Cardiac fibroblast (primary cell): ENCODE measurements at regions not wholly inside any gene's neighbourhood (a gene's known extent, or its start where the extent isn't known, plus 50 kb on each side); places are given as distances from the start of the nearest gene placed in this dataset.

Experiments
- DNase-seq, 2 donors: peaks; one replicate each; pipeline versions ENCODE4 v3.0.0 to v3.0.0-alpha.2; 2010; ENCODE audit warnings: low read depth in 2 of 2
- H3K4me3 ChIP-seq, 2 donors: replicated peaks in 1 of 2; 1 replicate in 1 of 2; 2 replicates in 1 of 2; pipeline ENCODE4 v1.5.1; 2011; ENCODE audit warnings: low read depth in 2 of 2, low read length in 2 of 2, mild to moderate bottlenecking in 2 of 2, moderate library complexity in 1 of 2
- CTCF ChIP-seq: IDR thresholded peaks from one replicate; pipeline ENCODE4 v1.5.1; 2011; ENCODE audit warnings: low read depth, mild to moderate bottlenecking, low read length, inconsistent platforms

DNA sequence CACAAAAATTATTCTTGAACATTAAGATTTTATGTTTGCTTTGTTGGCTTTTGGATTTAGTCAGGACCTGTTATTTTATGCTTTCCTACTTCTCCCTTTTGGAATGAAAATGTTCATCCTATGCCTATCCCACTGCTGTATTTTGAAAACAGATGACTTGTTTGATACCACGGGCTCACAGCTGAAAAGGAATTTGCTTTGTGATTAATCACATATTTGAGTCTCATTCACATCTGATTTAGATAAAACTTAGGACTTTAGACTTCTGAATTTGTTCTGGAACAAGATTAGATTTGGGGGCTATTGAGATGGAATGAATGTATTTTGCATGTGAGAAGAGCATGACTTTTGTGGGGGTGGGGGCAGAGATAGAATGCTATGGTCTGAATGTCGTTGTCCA, 1012.6 kb downstream of the CDH11 start:
- H3K4me3 ChIP-seq: no peak overlapping the region
- TF ChIP-seq CTCF: no peak
- DNase-seq: no peak

DNA sequence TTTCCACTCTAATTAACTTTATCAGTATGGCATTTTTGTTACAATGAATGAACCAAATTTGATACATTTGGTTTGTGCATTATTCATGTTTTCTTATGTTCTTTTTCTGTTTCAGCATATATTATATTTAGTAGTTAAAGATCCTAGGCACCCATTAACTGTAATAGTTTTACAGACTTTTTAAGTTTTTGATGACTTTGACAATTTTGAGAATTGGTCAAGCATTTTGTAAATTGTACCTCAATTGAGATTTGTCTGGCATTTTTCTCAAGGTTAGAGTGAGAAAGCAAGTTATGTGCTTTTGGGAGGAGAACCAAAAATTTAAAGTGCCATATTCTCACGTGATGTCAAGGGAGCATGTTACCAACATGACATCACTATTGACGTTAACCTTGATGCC, 1019.2 kb downstream of the CDH11 start:
- no peak for TF ChIP-seq CTCF
- no peak for DNase-seq
- no peak overlapping the region for H3K4me3 ChIP-seq

DNA sequence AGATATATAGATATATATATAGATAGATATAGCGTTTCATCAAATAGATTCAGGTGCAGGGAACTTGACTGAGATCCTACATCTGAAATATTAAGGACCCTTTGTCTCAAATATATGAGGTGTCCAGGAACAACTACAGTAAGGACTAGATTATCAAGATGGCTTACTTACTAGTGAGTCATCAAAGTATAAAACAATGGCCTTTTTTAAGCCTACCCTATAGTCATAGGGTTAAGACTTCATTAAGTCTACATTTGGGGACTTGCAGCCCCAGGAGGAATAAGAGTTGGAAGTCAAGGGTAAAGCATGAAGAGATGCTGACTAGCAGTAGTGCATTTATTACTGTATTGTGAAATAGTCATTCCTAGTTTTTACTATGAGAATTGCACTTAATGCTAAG, 1023.4 kb downstream of the CDH11 start:
- no peak overlapping the region for H3K4me3 ChIP-seq
- no peak for DNase-seq
- TF ChIP-seq CTCF: no peak

DNA sequence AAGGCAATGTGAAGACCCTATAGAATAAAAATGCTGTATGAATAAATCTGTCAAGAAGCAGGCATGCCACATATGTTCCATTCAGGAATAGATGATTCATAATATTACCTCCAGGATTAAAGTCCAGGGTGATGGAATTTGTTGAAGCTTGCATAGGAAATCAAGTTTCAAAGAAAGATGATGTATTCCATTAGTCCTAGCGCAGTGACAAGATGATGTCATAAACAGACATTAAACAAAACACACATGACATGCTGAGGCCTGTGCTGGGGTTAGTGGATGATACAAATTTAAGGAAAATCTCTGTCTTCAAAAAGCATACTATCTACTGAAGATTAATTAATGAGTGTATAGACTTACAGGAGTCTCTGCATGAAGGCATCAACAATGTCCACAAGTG, 1025.2 kb downstream of the CDH11 start:
- no peak overlapping the region for H3K4me3 ChIP-seq
- no peak for TF ChIP-seq CTCF
- DNase-seq: no peak

GRCh38 chr16:64094992-64095634, 1026.8 kb downstream of the CDH11 start:
- H3K4me3 ChIP-seq: no peak overlapping the region
- peak in 1 of 2 donors; percentile 66 for DNase-seq
- TF ChIP-seq CTCF: no peak

GRCh38 chr16:64094181-64094965, 1027.5 kb downstream of the CDH11 start:
- no peak for TF ChIP-seq CTCF
- DNase-seq: peak; percentile 5 to 66
- H3K4me3 ChIP-seq: no peak overlapping the region
